LNCaP clone FGC (cell line): ENCODE measurements at regions not wholly inside any gene's neighbourhood (a gene's known extent, or its start where the extent isn't known, plus 50 kb on each side); places are given as distances from the start of the nearest gene placed in this dataset.

Experiments
- DNase-seq: peaks from one replicate; pipeline ENCODE4 v3.0.0-alpha.2; 2011; ENCODE audit warnings: low read depth
- H3K4me3 ChIP-seq: 2 replicates; pipeline ENCODE4 v1.5.1; 2011; ENCODE audit warnings: mild to moderate bottlenecking, low read depth, low read length, control low read depth
- TF ChIP-seq, protein P1 (sequence below): IDR thresholded peaks from 2 replicates; pipeline ENCODE4 v1.5.1; 2012; ENCODE audit warnings: mild to moderate bottlenecking; ENCODE audit not compliant: control insufficient read depth, insufficient read depth; ENCODE audit errors: extremely low read depth

DNA sequence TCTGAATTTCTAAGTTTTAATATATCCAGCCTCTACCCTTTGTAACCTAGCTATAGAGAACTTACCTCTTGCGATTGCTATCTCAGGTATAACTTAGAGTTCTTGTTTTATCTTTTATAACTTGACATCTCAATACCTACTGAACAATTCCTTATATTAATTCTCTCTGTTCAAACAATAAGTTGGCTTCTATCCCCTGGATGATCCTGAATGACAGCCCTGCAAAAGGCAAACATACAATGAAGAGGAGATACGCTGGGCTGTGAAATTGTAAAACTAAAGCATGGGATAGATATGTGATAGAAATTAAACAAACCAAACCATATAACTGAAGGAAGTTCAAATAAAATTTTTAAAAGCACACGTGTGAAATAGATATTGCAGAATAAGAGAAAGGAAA is 513.6 kb upstream of the PTCHD4 start:
- TF ChIP-seq, protein P1, sequence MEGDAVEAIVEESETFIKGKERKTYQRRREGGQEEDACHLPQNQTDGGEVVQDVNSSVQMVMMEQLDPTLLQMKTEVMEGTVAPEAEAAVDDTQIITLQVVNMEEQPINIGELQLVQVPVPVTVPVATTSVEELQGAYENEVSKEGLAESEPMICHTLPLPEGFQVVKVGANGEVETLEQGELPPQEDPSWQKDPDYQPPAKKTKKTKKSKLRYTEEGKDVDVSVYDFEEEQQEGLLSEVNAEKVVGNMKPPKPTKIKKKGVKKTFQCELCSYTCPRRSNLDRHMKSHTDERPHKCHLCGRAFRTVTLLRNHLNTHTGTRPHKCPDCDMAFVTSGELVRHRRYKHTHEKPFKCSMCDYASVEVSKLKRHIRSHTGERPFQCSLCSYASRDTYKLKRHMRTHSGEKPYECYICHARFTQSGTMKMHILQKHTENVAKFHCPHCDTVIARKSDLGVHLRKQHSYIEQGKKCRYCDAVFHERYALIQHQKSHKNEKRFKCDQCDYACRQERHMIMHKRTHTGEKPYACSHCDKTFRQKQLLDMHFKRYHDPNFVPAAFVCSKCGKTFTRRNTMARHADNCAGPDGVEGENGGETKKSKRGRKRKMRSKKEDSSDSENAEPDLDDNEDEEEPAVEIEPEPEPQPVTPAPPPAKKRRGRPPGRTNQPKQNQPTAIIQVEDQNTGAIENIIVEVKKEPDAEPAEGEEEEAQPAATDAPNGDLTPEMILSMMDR: no peak
- peak; percentile 93 for DNase-seq
- H3K4me3 ChIP-seq: no peak overlapping the region

DNA sequence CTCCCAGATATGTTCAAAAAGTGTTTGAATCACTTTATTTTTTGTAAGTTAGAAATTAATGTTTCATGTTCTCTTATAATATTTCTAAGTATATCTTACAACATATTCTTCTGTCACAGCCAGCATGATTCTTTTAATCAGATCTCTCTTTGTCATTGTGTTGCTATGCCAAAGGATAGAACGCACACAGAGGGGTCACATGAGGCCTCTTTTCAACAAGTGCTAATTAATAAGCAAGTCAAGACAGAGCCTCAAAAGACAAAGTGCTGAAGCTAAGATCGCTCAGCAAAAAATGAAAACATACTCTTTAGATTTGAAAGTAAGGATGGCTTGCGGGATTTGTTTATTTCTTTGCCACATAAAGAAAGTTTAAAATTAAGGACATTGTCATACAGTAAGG is 508.8 kb upstream of the PTCHD4 start:
- TF ChIP-seq, protein P1: no peak
- no peak overlapping the region for H3K4me3 ChIP-seq
- no peak for DNase-seq

GRCh38 chr6:48615041-48615440 is 504.0 kb upstream of the PTCHD4 start:
- DNase-seq: no peak
- TF ChIP-seq, protein P1: no peak
- no peak overlapping the region for H3K4me3 ChIP-seq

DNA sequence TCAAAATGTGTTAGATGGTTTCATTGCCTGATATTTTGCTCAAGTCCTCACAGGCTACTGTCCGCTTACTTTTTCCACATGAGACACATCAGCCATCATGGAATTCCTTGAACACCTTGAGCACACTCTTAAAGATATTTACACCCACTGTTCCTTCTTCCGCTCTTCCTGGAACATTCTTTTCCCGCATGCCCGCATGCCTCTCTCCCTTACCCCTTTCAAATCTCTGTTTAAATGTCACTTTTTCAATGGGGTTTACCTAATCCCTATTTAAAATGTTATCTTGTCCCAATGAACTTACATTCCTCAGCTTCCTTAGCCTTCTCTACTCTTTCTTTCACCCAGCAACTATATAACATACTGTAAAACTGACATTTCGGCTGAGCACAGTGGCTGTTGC is 503.3 kb upstream of the PTCHD4 start:
- no peak for DNase-seq
- H3K4me3 ChIP-seq: no peak overlapping the region
- TF ChIP-seq, protein P1: no peak

DNA sequence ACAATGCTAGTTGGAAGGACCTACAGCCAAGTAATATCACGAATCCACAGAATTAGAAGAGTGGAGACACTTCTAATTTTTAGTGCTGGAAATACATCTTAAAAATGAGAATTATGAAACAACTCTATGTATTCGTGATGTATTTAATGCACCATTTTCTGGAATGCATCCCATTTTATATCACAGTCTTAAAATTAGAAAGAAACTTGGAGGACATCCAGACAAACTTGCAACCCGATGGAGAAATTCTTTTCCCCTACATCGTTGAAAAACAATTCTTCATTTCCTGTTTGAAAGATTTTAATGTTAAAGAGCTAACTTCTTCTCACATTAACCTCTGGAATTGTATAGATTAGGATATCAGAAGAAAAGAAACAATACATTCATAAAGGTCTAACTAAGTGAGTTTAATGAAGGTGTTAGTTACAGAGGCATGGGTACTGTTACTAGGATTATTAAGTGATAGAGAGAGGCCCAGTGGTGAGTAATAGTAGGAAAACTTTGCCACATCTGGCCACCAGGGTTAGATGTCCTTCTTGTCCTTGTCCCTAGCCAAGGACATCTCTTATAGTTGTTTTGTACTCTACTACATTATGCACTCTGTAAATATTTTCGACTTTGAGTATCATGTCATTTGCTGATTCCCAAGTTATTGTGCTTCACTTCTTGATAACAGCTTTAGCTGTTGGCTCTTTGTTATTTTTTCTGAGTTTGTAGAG is 502.4 kb upstream of the PTCHD4 start:
- no peak overlapping the region for H3K4me3 ChIP-seq
- TF ChIP-seq, protein P1: no peak
- no peak for DNase-seq

- peak; percentile 56 for DNase-seq
- H3K4me3 ChIP-seq: no peak overlapping the region
- TF ChIP-seq, protein P1: no peak
Measured at GRCh38 chr6:48611332-48611731, 500.3 kb upstream of the PTCHD4 start.

DNA sequence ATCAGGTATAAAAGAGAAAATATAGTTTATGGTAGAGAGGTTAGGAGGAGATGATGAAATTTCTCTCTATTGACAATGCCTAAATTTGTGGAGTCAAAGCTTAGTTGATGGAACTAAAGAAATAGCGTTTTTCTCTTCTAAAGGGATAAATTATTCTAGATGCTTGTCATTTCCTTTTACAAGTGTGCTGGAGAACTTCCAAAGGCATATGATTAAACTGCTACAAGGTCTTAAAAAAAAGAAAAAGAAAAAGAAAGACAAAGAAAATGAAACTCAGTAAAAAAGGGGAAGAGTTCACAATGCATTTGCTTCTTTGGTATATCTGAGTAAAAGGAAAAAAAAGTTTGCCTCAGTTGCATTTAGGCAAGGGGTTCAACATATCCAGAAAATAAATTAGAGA is 499.8 kb upstream of the PTCHD4 start:
- H3K4me3 ChIP-seq: no peak overlapping the region
- no peak for DNase-seq
- TF ChIP-seq, protein P1: no peak
